Liver (tissue), 7 donors: ENCODE measurements at regions not wholly inside any gene's neighbourhood (a gene's known extent, or its start where the extent isn't known, plus 50 kb on each side); places are given as distances from the start of the nearest gene placed in this dataset.

Source experiments
- DNase-seq: peaks from one replicate; pipeline ENCODE4 v3.0.0-alpha.2; 2017; ENCODE audit warnings: low spot score
- H3K27ac ChIP-seq, 2 donors: one replicate each; pipeline ENCODE4 v1.7.0; 2013; ENCODE audit warnings: inconsistent platforms in 2 of 2, low read length in 2 of 2, control low read depth in 1 of 2, low read depth in 1 of 2, mild to moderate bottlenecking in 1 of 2
- H3K27me3 ChIP-seq, 4 donors: one replicate each; pipeline versions ENCODE4 v1.6.1 to v1.7.0; 2013; ENCODE audit warnings: low read length in 3 of 4, inconsistent platforms in 1 of 4, mild to moderate bottlenecking in 1 of 4, moderate library complexity in 1 of 4; ENCODE audit not compliant: control insufficient read depth in 4 of 4, insufficient read depth in 4 of 4
- H3K36me3 ChIP-seq, 4 donors: one replicate each; pipeline versions ENCODE4 v1.6.1 to v1.7.0; 2013; ENCODE audit warnings: low read length in 3 of 4, mild to moderate bottlenecking in 3 of 4, low read depth in 1 of 4, moderate library complexity in 1 of 4; ENCODE audit not compliant: control insufficient read depth in 4 of 4, insufficient read depth in 3 of 4
- H3K4me1 ChIP-seq, 4 donors: one replicate each; pipeline versions ENCODE4 v1.6.1 to v1.7.0; 2013; ENCODE audit warnings: low read length in 3 of 4, mild to moderate bottlenecking in 3 of 4, moderate library complexity in 1 of 4; ENCODE audit not compliant: control insufficient read depth in 4 of 4, insufficient read depth in 4 of 4
- H3K4me3 ChIP-seq, 3 donors: one replicate each; pipeline versions ENCODE4 v1.6.1 to v1.7.0; 2013; ENCODE audit warnings: low read length in 3 of 3, control low read depth in 1 of 3, low read depth in 1 of 3, mild to moderate bottlenecking in 1 of 3
- H3K9ac ChIP-seq, 2 donors: one replicate each; pipeline ENCODE4 v1.7.0; 2013; ENCODE audit warnings: low read length in 2 of 2, mild to moderate bottlenecking in 2 of 2, moderate library complexity in 2 of 2, control low read depth in 1 of 2, low read depth in 1 of 2
- H3K9me3 ChIP-seq, 4 donors: one replicate each; pipeline versions ENCODE4 v1.6.1 to v1.7.0; 2013; ENCODE audit warnings: low read length in 3 of 4; ENCODE audit not compliant: control insufficient read depth in 4 of 4
- ATF3 ChIP-seq: IDR thresholded peaks from 2 replicates; pipeline ENCODE4 v1.6.1; 2016; ENCODE audit warnings: antibody characterized with exemption
- EGR1 ChIP-seq, 2 donors: IDR thresholded peaks; 2 replicates each; pipeline ENCODE4 v1.6.1; 2016 to 2018; ENCODE audit warnings: antibody characterized with exemption in 2 of 2, low read depth in 2 of 2
- FOXA2 ChIP-seq: IDR thresholded peaks from 2 replicates; pipeline ENCODE4 v1.6.1; 2016; ENCODE audit warnings: antibody characterized with exemption
- HNF4G ChIP-seq: IDR thresholded peaks from 2 replicates; pipeline ENCODE4 v1.6.1; 2016; ENCODE audit warnings: antibody characterized with exemption
- NR2F2 ChIP-seq: IDR thresholded peaks from 2 replicates; pipeline ENCODE4 v1.6.1; 2016; ENCODE audit warnings: antibody characterized with exemption
- RAD21 ChIP-seq, 2 donors: IDR thresholded peaks; 2 replicates each; pipeline ENCODE4 v1.6.1; 2016; ENCODE audit warnings: antibody characterized with exemption in 2 of 2, mild to moderate bottlenecking in 2 of 2
- REST ChIP-seq: IDR thresholded peaks from 2 replicates; pipeline ENCODE4 v1.6.1; 2016; ENCODE audit warnings: antibody characterized with exemption, mild to moderate bottlenecking
- RXRA ChIP-seq, 2 donors: IDR thresholded peaks; 2 replicates each; pipeline ENCODE4 v1.6.1; 2017 to 2018; ENCODE audit warnings: antibody characterized with exemption in 2 of 2, mild to moderate bottlenecking in 1 of 2
- SP1 ChIP-seq: IDR thresholded peaks from 2 replicates; pipeline ENCODE4 v1.6.1; 2018; ENCODE audit warnings: antibody characterized with exemption, mild to moderate bottlenecking
- WGBS: extraction: QIAGEN DNeasy Blood & Tissue Kit; methylation state at CpG from one replicate; pipeline ENCODE4 v1.1.7; 2013; 5-methylcytosine and 5-hydroxymethylcytosine counted together
- donor health status: healthy.
- donor health status: healthy.
- donor health status: healthy.
- donor health status: healthy.

GRCh38 chr2:217434180-217434975, 568.4 kb downstream of the TNS1 start:
- 45% methylated on average over 8 of the region's 8 CpGs for WGBS
- H3K4me3 ChIP-seq: no peak overlapping the region
- H3K4me1 ChIP-seq: peaks cover 0 to 10% (median 5%) of the 10 kb centered on the region in 4 donors
- no peaks in the 10 kb centered on the region for H3K36me3 ChIP-seq
- H3K9ac ChIP-seq: no peak overlapping the region
- no peak overlapping the region for H3K27ac ChIP-seq
- TF ChIP-seq SP1 (peak; percentile 53), ATF3 (no peak), RAD21 (IDR thresholded peaks at IDR 0.05) (no peak), RXRA (IDR thresholded peaks at IDR 0.05) (peak in 1 of 2 donors; percentile 5), NR2F2 (peak; percentile 25)
- H3K27me3 ChIP-seq: no peaks in the 10 kb centered on the region
- H3K9me3 ChIP-seq: no peaks in the 10 kb centered on the region
- DNase-seq: peak; percentile 69

- 82% methylated on average over 6 of the region's 6 CpGs for WGBS
- H3K36me3 ChIP-seq: no peaks in the 10 kb centered on the region
- no peaks in the 10 kb centered on the region for H3K9me3 ChIP-seq
- TF ChIP-seq SP1: no peak
- TF ChIP-seq EGR1 (IDR thresholded peaks at IDR 0.05; ENCODE audit: low read depth in 2 of 2): no peak
- no peak for TF ChIP-seq RXRA (IDR thresholded peaks at IDR 0.05)
- no peak for TF ChIP-seq NR2F2
- H3K4me3 ChIP-seq: no peak overlapping the region
- no peak overlapping the region for H3K27ac ChIP-seq
- H3K9ac ChIP-seq: no peak overlapping the region
- H3K27me3 ChIP-seq: no peaks in the 10 kb centered on the region
- no peak for DNase-seq
- H3K4me1 ChIP-seq: peaks cover 0 to 10% (median 5%) of the 10 kb centered on the region in 4 donors
These were observed 569.3 kb downstream of the TNS1 start for GRCh38 chr2:217433522-217433921.

GRCh38 chr2:217431577-217432269, 571.1 kb downstream of the TNS1 start:
- no peak overlapping the region for H3K9ac ChIP-seq
- DNase-seq: no peak
- no peak overlapping the region for H3K4me3 ChIP-seq
- no peak for TF ChIP-seq HNF4G
- TF ChIP-seq RXRA (IDR thresholded peaks at IDR 0.05): no peak
- no peak for TF ChIP-seq REST
- no peak for TF ChIP-seq FOXA2
- TF ChIP-seq NR2F2: no peak
- WGBS: 81% methylated on average over 7 of the region's 7 CpGs
- no peaks in the 10 kb centered on the region for H3K27me3 ChIP-seq
- H3K36me3 ChIP-seq: no peaks in the 10 kb centered on the region
- H3K9me3 ChIP-seq: no peaks in the 10 kb centered on the region
- H3K4me1 ChIP-seq: peaks cover 0 to 10% (median 5%) of the 10 kb centered on the region in 4 donors
- H3K27ac ChIP-seq: no peak overlapping the region
